ENCODE measurements at regions not wholly inside any gene's neighbourhood (a gene's known extent, or its start where the extent isn't known, plus 50 kb on each side); places are given as distances from the start of the nearest gene placed in this dataset.

DNA sequence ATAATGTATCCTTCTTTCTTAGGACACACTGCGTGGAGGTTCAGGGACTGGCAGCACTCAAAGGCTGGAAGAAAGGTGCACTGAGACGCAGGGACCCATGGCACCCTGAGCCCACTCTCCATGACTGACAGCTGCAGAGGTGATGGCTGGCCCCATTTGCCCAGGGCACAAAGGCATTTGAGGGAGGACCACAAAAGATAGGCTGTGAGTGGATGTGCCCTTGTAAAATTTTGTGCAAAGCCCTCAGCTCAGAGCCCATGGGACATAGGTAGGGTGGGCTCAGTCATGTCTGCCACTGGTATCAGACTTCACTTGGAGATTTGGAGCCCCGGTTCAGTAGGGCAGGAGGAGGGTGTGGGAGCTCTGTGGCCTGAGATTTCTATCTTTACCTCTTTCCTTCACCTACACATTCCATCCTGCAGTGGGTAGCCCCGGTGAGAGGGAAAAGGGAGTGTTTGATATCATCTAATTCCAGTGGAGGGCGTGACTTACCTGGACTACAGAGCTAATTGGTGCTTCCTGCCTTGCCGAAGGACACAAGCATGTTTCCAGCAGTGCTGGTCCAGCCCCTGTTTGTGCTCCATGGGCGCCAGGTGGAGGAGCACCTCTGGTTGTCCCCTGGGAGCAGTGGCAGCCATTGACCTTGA lies 312.2 kb downstream of the EN1 start:
- Histone ChIP-seq H3K27ac (ENCODE audit: low read depth in 1 of 2, low read length in 2 of 2) (no peak overlapping the region), H3K4me3 (ENCODE audit: low read depth in 1 of 3, low read length in 3 of 3) (no peak overlapping the region), H3K9ac (ENCODE audit: low read depth in 1 of 2, low read length in 2 of 2) (no peak overlapping the region), H3K36me3 (ENCODE audit: control insufficient read depth in 4 of 4, insufficient read depth in 3 of 4, low read depth in 1 of 4, low read length in 3 of 4) (no peaks in the 10 kb centered on the region), H3K4me1 (ENCODE audit: control insufficient read depth in 4 of 4, insufficient read depth in 4 of 4, low read length in 3 of 4) (no peaks in the 10 kb centered on the region), H3K27me3 (ENCODE audit: control insufficient read depth in 4 of 4, insufficient read depth in 4 of 4, low read length in 3 of 4) (no peaks in the 10 kb centered on the region), H3K9me3 (ENCODE audit: control insufficient read depth in 4 of 4, low read length in 3 of 4) (no peaks in the 10 kb centered on the region)
- TF ChIP-seq, protein P1, sequence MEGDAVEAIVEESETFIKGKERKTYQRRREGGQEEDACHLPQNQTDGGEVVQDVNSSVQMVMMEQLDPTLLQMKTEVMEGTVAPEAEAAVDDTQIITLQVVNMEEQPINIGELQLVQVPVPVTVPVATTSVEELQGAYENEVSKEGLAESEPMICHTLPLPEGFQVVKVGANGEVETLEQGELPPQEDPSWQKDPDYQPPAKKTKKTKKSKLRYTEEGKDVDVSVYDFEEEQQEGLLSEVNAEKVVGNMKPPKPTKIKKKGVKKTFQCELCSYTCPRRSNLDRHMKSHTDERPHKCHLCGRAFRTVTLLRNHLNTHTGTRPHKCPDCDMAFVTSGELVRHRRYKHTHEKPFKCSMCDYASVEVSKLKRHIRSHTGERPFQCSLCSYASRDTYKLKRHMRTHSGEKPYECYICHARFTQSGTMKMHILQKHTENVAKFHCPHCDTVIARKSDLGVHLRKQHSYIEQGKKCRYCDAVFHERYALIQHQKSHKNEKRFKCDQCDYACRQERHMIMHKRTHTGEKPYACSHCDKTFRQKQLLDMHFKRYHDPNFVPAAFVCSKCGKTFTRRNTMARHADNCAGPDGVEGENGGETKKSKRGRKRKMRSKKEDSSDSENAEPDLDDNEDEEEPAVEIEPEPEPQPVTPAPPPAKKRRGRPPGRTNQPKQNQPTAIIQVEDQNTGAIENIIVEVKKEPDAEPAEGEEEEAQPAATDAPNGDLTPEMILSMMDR (IDR thresholded peaks at IDR 0.05; ENCODE audit: low read depth, low read length, missing input control) = no peak
- no peak for TF ChIP-seq FOXA1 (IDR thresholded peaks at IDR 0.05)
- no peak for TF ChIP-seq JUND (IDR thresholded peaks at IDR 0.05)
- TF ChIP-seq TAF1 (conservative IDR thresholded peaks at IDR 0.05) = no peak
- no peak for TF ChIP-seq HNF4A (conservative IDR thresholded peaks at IDR 0.05)
- no peak for TF ChIP-seq RAD21 (IDR thresholded peaks at IDR 0.05)
- no peak for TF ChIP-seq SP1 (IDR thresholded peaks at IDR 0.05)
- no peak for TF ChIP-seq YY1 (IDR thresholded peaks at IDR 0.05)
- TF ChIP-seq MAX (IDR thresholded peaks at IDR 0.05) = no peak
- TF ChIP-seq ZBTB33 (IDR thresholded peaks at IDR 0.05) = no peak
- TF ChIP-seq RXRA (IDR thresholded peaks at IDR 0.05) = no peak
- TF ChIP-seq, protein P2, sequence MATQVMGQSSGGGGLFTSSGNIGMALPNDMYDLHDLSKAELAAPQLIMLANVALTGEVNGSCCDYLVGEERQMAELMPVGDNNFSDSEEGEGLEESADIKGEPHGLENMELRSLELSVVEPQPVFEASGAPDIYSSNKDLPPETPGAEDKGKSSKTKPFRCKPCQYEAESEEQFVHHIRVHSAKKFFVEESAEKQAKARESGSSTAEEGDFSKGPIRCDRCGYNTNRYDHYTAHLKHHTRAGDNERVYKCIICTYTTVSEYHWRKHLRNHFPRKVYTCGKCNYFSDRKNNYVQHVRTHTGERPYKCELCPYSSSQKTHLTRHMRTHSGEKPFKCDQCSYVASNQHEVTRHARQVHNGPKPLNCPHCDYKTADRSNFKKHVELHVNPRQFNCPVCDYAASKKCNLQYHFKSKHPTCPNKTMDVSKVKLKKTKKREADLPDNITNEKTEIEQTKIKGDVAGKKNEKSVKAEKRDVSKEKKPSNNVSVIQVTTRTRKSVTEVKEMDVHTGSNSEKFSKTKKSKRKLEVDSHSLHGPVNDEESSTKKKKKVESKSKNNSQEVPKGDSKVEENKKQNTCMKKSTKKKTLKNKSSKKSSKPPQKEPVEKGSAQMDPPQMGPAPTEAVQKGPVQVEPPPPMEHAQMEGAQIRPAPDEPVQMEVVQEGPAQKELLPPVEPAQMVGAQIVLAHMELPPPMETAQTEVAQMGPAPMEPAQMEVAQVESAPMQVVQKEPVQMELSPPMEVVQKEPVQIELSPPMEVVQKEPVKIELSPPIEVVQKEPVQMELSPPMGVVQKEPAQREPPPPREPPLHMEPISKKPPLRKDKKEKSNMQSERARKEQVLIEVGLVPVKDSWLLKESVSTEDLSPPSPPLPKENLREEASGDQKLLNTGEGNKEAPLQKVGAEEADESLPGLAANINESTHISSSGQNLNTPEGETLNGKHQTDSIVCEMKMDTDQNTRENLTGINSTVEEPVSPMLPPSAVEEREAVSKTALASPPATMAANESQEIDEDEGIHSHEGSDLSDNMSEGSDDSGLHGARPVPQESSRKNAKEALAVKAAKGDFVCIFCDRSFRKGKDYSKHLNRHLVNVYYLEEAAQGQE (IDR thresholded peaks at IDR 0.05) = no peak
- TF ChIP-seq HNF4G (IDR thresholded peaks at IDR 0.05) = no peak
- TF ChIP-seq GABPA (IDR thresholded peaks at IDR 0.05 in 1 of 2, conservative IDR thresholded peaks at IDR 0.05 in 1 of 2) = no peak
- no peak for TF ChIP-seq NR2F2 (IDR thresholded peaks at IDR 0.05)
- no peak for TF ChIP-seq EGR1 (IDR thresholded peaks at IDR 0.05; ENCODE audit: low read depth in 2 of 2)
- WGBS = 68% methylated on average over 7 of the region's 7 CpGs
- DNase-seq (ENCODE audit: low spot score) = no peak

DNA sequence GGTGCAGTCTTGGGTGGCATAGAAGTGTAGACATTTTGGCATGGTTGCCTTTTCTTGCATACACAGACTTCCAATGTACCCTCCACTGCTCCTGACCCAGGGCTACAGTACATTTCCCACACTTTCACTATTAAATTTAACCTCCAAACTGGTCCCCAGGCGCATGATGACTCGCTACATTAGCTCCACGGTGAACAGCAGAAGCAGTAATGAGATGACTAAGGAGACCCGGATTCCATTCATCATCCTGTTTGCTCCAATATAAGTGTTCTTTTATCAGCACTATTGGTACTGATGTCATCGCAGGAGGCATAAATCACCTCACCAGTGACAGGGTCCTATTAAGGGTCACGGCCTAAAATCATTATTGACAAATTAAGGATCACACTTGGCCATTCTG lies 316.5 kb downstream of the EN1 start:
- TF ChIP-seq RXRA (IDR thresholded peaks at IDR 0.05) = no peak
- TF ChIP-seq ATF3 (IDR thresholded peaks at IDR 0.05) = no peak
- TF ChIP-seq RAD21 (IDR thresholded peaks at IDR 0.05) = no peak
- TF ChIP-seq EGR1 (IDR thresholded peaks at IDR 0.05; ENCODE audit: low read depth in 2 of 2) = no peak
- TF ChIP-seq TAF1 (conservative IDR thresholded peaks at IDR 0.05) = no peak
- no peak for TF ChIP-seq JUND (IDR thresholded peaks at IDR 0.05)
- TF ChIP-seq, protein P1 (IDR thresholded peaks at IDR 0.05; ENCODE audit: low read depth, low read length, missing input control) = no peak
- no peak for TF ChIP-seq ZBTB33 (IDR thresholded peaks at IDR 0.05)
- TF ChIP-seq YY1 (IDR thresholded peaks at IDR 0.05) = no peak
- TF ChIP-seq GABPA (IDR thresholded peaks at IDR 0.05 in 1 of 2, conservative IDR thresholded peaks at IDR 0.05 in 1 of 2) = no peak
- TF ChIP-seq SP1 (IDR thresholded peaks at IDR 0.05) = no peak
- no peak for TF ChIP-seq FOXA2 (IDR thresholded peaks at IDR 0.05)
- no peak for TF ChIP-seq HNF4G (IDR thresholded peaks at IDR 0.05)

More for the DNA sequence above, 316.5 kb downstream of the EN1 start:
- Histone ChIP-seq H3K4me3 (ENCODE audit: low read depth in 1 of 3, low read length in 3 of 3) (no peak overlapping the region), H3K9ac (ENCODE audit: low read depth in 1 of 2, low read length in 2 of 2) (no peak overlapping the region), H3K9me3 (ENCODE audit: control insufficient read depth in 4 of 4, low read length in 3 of 4) (no peaks in the 10 kb centered on the region), H3K27ac (ENCODE audit: low read depth in 1 of 2, low read length in 2 of 2) (no peak overlapping the region), H3K27me3 (ENCODE audit: control insufficient read depth in 4 of 4, insufficient read depth in 4 of 4, low read length in 3 of 4) (peaks cover 0 to 4% (median 1%) of the 10 kb centered on the region in 4 donors), H3K36me3 (ENCODE audit: control insufficient read depth in 4 of 4, insufficient read depth in 3 of 4, low read depth in 1 of 4, low read length in 3 of 4) (no peaks in the 10 kb centered on the region), H3K4me1 (ENCODE audit: control insufficient read depth in 4 of 4, insufficient read depth in 4 of 4, low read length in 3 of 4) (no peaks in the 10 kb centered on the region)
- DNase-seq (ENCODE audit: low spot score) = no peak
- WGBS = 83% methylated on average over 6 of the region's 6 CpGs

Data from liver (tissue), 8 donors.